GM12878 (cell line): ENCODE measurements at regions not wholly inside any gene's neighbourhood (a gene's known extent, or its start where the extent isn't known, plus 50 kb on each side); places are given as distances from the start of the nearest gene placed in this dataset.
"Not testable (repeated sequence)": the region's sequence is repeated elsewhere in the genome, so short reads cannot be mapped to it uniquely, and the experiment has no call there.

Source experiments
- ATAC-seq: fragments of 200-7000 bp; cut with Tn5 transposase; 3 replicates; pipeline ENCODE4 v1.9.1; 2020; ENCODE audit warnings: mild to moderate bottlenecking, moderate library complexity
- BruUV-seq: library from RNA; stranded (reverse); fragments of 400-500 nt; replicated peaks from 2 replicates; lab custom pipeline; 2021; lab: Mats Ljungman, UMichigan
- CTCF ChIA-PET: fragments of 300-600 bp; sonication (Branson Sonifier 250); formaldehyde crosslinking; extraction: SDS; loops from one replicate; lab custom pipeline; 2021; ENCODE audit warnings: inconsistent platforms; lab: Yijun Ruan, JAX
- POLR2A ChIA-PET: fragments of 350-600 bp; formaldehyde crosslinking; extraction: SDS; loops from one replicate; lab custom pipeline; 2021; ENCODE audit warnings: inconsistent platforms; lab: Charles Lee
- RAD21 ChIA-PET: fragments of 300-600 bp; sonication (Branson Sonifier 250); formaldehyde crosslinking; loops from one replicate; lab custom pipeline; 2023; ENCODE audit warnings: antibody characterized with exemption; ENCODE audit not compliant: unreplicated experiment; lab: Charles Lee
- SMC1A ChIA-PET: fragments of 300-600 bp; sonication (Branson Sonifier 250); formaldehyde crosslinking; loops from one replicate; lab custom pipeline; 2023; ENCODE audit not compliant: unreplicated experiment, uncharacterized antibody; lab: Charles Lee
- DNase-seq: peaks from one replicate; pipeline ENCODE4 v3.0.0-alpha.2; 2011; ENCODE audit warnings: low read depth, low spot score
- FAIRE-seq: peaks from 3 replicates; lab custom pipeline; 2011; peaks lifted over from hg19 to GRCh38; lab: Jason Lieb, UNC
- H2AFZ ChIP-seq: 2 replicates; pipeline ENCODE4 v1.6.0; 2011; ENCODE audit warnings: low read depth, low read length, control low read depth; ENCODE audit not compliant: control insufficient read depth
- H3K27ac ChIP-seq: 2 replicates; pipeline ENCODE4 v1.5.1; 2011; ENCODE audit warnings: control low read depth; ENCODE audit not compliant: control insufficient read depth, insufficient read depth
- H3K27me3 ChIP-seq, 2 experiments: replicated peaks in 1 of 2; 2 replicates each; pipeline versions ENCODE4 v1.6.0 to v1.6.1; 2011; ENCODE audit warnings: low read length in 1 of 2; ENCODE audit not compliant: control insufficient read depth in 2 of 2, insufficient read depth in 2 of 2
- H3K36me3 ChIP-seq, 2 experiments: 2 replicates each; pipeline ENCODE4 v1.5.1; 2011; ENCODE audit warnings: low read length in 1 of 2; ENCODE audit not compliant: control insufficient read depth in 2 of 2, insufficient read depth in 2 of 2
- H3K4me1 ChIP-seq: 2 replicates; pipeline ENCODE4 v1.6.1; 2011; ENCODE audit warnings: mild to moderate bottlenecking, low read length, moderate library complexity, mixed read lengths; ENCODE audit not compliant: control insufficient read depth, insufficient read depth
- H3K4me2 ChIP-seq: 2 replicates; pipeline ENCODE4 v1.6.0; 2011; ENCODE audit warnings: control low read depth; ENCODE audit not compliant: control insufficient read depth, insufficient read depth
- H3K4me3 ChIP-seq: fragments of 200-600 bp; sonication (generic); 2 replicates; pipeline ENCODE4 v1.5.1; 2016
- H3K79me2 ChIP-seq: 2 replicates; pipeline ENCODE4 v1.6.0; 2011; ENCODE audit warnings: low read length; ENCODE audit not compliant: control insufficient read depth, insufficient read depth
- H3K9ac ChIP-seq: 2 replicates; pipeline ENCODE4 v1.8.0; 2011; ENCODE audit warnings: low read length, control low read depth, mixed read lengths; ENCODE audit not compliant: control insufficient read depth, insufficient read depth
- H3K9me3 ChIP-seq: replicated peaks from 3 replicates; pipeline ENCODE4 v1.5.1; 2011; ENCODE audit warnings: mild to moderate bottlenecking, low read length; ENCODE audit not compliant: control insufficient read depth, insufficient read depth
- H4K20me1 ChIP-seq: 2 replicates; pipeline ENCODE4 v1.6.0; 2011; ENCODE audit not compliant: control insufficient read depth, insufficient read depth
- BRCA1 ChIP-seq: IDR thresholded peaks from 2 replicates; pipeline ENCODE4 v1.6.1; 2011; ENCODE audit warnings: low read depth, low read length, improper control_type of control experiment
- CBX5 ChIP-seq: sonication (generic); IDR thresholded peaks from 2 replicates; pipeline ENCODE4 v1.6.1; 2016; ENCODE audit warnings: low read depth, moderate library complexity, mild to moderate bottlenecking, inconsistent platforms
- MYC ChIP-seq: IDR thresholded peaks from 2 replicates; pipeline ENCODE4 v1.6.1; 2011; ENCODE audit warnings: mild to moderate bottlenecking, low read length, moderate library complexity, inconsistent platforms; ENCODE audit not compliant: insufficient read depth, insufficient replicate concordance, insufficient read length, severe bottlenecking
- SUPT20H ChIP-seq: IDR thresholded peaks from 2 replicates; pipeline ENCODE4 v1.6.1; 2011; ENCODE audit warnings: low read depth, mild to moderate bottlenecking, low read length, moderate library complexity, borderline replicate concordance; ENCODE audit not compliant: control insufficient read depth
- YBX1 ChIP-seq: fragments of 450-650 bp; IDR thresholded peaks from 2 replicates; pipeline ENCODE4 v1.6.1; 2016; ENCODE audit warnings: antibody characterized with exemption
- WGBS: methylation state at CpG from one replicate; pipeline ENCODE4 v1.1.6; 2016; ENCODE audit warnings: low lambda C conversion rate; ENCODE audit not compliant: insufficient replicate concordance, insufficient coverage; ENCODE audit errors: missing lambda C conversion rate; 5-methylcytosine and 5-hydroxymethylcytosine counted together
- in situ Hi-C: fragments of 300-500 bp; cut with MboI; formaldehyde crosslinking; loops from 9 replicates; pipeline ENCODE4 v1.14.3; 2018; ENCODE audit warnings: mixed read lengths
- intact Hi-C: fragments of 100-400 bp; cut with micrococcal nuclease; formaldehyde crosslinking; loops from one replicate; pipeline ENCODE4 v1.14.2; 2022; ENCODE audit not compliant: unreplicated experiment
- TF ChIP-seq, protein P1 (sequence below): fragments of 450-650 bp; conservative IDR thresholded peaks from 2 replicates; pipeline ENCODE4 v1.6.1; 2017; ENCODE audit warnings: mild to moderate bottlenecking, moderate library complexity
- TF ChIP-seq, protein P2 (sequence below): fragments of 450-650 bp; IDR thresholded peaks from 2 replicates; pipeline ENCODE4 v1.6.1; 2018; ENCODE audit warnings: borderline replicate concordance, mild to moderate bottlenecking; ENCODE audit not compliant: partially characterized antibody
- TF ChIP-seq, protein P3 (sequence below): fragments of 450-650 bp; IDR thresholded peaks from 2 replicates; pipeline ENCODE4 v1.6.1; 2017; ENCODE audit warnings: mild to moderate bottlenecking, moderate library complexity

DNA sequence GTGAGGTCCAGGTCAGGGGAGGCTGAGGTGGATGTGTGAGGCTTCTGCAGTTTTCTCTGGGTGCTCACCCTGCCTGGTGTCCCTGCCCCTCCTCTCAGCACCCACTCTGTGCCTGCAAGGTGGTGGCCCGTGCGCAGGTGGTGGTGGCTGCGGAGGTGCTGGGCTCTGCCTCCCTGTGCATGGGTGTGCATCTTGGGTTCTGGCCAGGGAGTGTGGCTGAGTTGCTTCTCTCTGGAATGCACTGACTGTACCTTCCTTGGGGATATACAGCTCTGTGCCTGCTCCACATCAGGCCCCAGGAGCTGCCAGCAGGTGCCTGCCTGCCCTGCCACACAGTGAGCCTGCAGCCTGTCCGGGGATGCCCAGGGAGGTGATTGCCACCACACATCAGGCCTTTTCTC is 360.4 kb downstream of the TMEM121 start:
- H3K4me2 ChIP-seq, POLR2A ChIA-PET, H3K9me3 ChIP-seq, H3K9ac ChIP-seq, ATAC-seq, RAD21 ChIA-PET, H2AFZ ChIP-seq, BruUV-seq, FAIRE-seq, H3K79me2 ChIP-seq, H3K27me3 ChIP-seq, H3K4me1 ChIP-seq, intact Hi-C loops, H4K20me1 ChIP-seq, CTCF ChIA-PET, H3K27ac ChIP-seq, H3K4me3 ChIP-seq, in situ Hi-C loops, SMC1A ChIA-PET, H3K36me3 ChIP-seq, DNase-seq: not testable (repeated sequence)
- 3% methylated on average over 4 of the region's 4 CpGs for WGBS

DNA sequence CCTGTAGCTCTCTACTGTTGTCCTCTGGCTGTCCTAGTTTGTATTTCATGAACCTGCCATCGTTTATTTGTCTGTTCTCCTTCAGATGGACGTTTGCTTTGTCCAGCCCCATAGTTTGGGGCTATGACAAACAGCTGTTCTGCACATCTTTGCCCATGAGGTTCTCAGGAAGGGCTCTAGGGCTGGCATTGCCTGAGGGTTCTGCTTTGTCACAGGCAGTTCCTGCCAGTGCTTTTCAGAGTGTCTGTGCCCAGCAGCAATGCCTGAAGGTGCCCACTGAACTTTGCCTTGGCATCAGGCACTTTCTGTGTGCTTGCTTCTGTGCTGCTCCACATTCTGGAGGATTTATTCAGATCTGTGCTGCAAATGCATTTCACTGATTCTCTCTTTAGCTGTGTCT is 361.3 kb downstream of the TMEM121 start:
- ATAC-seq = no peak
- Histone ChIP-seq H3K4me2 (no peak overlapping the region), H2AFZ (no peak overlapping the region), H3K9ac (no peak overlapping the region), H3K36me3 (no peaks in the 10 kb centered on the region), H3K27ac (no peak overlapping the region), H4K20me1 (no peaks in the 10 kb centered on the region), H3K4me3 (no peak overlapping the region), H3K9me3 (no peaks in the 10 kb centered on the region), H3K4me1 (no peaks in the 10 kb centered on the region), H3K79me2 (no peaks in the 10 kb centered on the region), H3K27me3 (no peaks in the 10 kb centered on the region)
- ChIA-PET SMC1A (no interaction called here), POLR2A (no interaction called here), RAD21 (no interaction called here), CTCF (no interaction called here)
- FAIRE-seq = no peak
- BruUV-seq = no TSS peak
- in situ Hi-C loops = no loop called here
- 3% methylated on average over 2 of the region's 2 CpGs for WGBS
- DNase-seq = no peak
- intact Hi-C loops = no loop called here
- TF ChIP-seq SUPT20H (no peak), CBX5 (no peak), BRCA1 (no peak), YBX1 (no peak), MYC (no peak)
- TF ChIP-seq, protein P1, sequence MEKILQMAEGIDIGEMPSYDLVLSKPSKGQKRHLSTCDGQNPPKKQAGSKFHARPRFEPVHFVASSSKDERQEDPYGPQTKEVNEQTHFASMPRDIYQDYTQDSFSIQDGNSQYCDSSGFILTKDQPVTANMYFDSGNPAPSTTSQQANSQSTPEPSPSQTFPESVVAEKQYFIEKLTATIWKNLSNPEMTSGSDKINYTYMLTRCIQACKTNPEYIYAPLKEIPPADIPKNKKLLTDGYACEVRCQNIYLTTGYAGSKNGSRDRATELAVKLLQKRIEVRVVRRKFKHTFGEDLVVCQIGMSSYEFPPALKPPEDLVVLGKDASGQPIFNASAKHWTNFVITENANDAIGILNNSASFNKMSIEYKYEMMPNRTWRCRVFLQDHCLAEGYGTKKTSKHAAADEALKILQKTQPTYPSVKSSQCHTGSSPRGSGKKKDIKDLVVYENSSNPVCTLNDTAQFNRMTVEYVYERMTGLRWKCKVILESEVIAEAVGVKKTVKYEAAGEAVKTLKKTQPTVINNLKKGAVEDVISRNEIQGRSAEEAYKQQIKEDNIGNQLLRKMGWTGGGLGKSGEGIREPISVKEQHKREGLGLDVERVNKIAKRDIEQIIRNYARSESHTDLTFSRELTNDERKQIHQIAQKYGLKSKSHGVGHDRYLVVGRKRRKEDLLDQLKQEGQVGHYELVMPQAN = no peak
- TF ChIP-seq, protein P2, sequence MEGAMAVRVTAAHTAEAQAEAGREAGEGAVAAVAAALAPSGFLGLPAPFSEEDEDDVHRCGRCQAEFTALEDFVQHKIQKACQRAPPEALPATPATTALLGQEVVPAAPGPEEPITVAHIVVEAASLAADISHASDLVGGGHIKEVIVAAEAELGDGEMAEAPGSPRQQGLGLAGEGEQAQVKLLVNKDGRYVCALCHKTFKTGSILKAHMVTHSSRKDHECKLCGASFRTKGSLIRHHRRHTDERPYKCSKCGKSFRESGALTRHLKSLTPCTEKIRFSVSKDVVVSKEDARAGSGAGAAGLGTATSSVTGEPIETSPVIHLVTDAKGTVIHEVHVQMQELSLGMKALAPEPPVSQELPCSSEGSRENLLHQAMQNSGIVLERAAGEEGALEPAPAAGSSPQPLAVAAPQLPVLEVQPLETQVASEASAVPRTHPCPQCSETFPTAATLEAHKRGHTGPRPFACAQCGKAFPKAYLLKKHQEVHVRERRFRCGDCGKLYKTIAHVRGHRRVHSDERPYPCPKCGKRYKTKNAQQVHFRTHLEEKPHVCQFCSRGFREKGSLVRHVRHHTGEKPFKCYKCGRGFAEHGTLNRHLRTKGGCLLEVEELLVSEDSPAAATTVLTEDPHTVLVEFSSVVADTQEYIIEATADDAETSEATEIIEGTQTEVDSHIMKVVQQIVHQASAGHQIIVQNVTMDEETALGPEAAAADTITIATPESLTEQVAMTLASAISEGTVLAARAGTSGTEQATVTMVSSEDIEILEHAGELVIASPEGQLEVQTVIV = no peak
- TF ChIP-seq, protein P3, sequence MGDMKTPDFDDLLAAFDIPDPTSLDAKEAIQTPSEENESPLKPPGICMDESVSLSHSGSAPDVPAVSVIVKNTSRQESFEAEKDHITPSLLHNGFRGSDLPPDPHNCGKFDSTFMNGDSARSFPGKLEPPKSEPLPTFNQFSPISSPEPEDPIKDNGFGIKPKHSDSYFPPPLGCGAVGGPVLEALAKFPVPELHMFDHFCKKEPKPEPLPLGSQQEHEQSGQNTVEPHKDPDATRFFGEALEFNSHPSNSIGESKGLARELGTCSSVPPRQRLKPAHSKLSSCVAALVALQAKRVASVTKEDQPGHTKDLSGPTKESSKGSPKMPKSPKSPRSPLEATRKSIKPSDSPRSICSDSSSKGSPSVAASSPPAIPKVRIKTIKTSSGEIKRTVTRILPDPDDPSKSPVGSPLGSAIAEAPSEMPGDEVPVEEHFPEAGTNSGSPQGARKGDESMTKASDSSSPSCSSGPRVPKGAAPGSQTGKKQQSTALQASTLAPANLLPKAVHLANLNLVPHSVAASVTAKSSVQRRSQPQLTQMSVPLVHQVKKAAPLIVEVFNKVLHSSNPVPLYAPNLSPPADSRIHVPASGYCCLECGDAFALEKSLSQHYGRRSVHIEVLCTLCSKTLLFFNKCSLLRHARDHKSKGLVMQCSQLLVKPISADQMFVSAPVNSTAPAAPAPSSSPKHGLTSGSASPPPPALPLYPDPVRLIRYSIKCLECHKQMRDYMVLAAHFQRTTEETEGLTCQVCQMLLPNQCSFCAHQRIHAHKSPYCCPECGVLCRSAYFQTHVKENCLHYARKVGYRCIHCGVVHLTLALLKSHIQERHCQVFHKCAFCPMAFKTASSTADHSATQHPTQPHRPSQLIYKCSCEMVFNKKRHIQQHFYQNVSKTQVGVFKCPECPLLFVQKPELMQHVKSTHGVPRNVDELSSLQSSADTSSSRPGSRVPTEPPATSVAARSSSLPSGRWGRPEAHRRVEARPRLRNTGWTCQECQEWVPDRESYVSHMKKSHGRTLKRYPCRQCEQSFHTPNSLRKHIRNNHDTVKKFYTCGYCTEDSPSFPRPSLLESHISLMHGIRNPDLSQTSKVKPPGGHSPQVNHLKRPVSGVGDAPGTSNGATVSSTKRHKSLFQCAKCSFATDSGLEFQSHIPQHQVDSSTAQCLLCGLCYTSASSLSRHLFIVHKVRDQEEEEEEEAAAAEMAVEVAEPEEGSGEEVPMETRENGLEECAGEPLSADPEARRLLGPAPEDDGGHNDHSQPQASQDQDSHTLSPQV = no peak
